ENCODE measurements at regions not wholly inside any gene's neighbourhood (a gene's known extent, or its start where the extent isn't known, plus 50 kb on each side); places are given as distances from the start of the nearest gene placed in this dataset.
A peak's percentile ranks its signal among the peaks of the same experiment; 100 is the strongest.

DNA sequence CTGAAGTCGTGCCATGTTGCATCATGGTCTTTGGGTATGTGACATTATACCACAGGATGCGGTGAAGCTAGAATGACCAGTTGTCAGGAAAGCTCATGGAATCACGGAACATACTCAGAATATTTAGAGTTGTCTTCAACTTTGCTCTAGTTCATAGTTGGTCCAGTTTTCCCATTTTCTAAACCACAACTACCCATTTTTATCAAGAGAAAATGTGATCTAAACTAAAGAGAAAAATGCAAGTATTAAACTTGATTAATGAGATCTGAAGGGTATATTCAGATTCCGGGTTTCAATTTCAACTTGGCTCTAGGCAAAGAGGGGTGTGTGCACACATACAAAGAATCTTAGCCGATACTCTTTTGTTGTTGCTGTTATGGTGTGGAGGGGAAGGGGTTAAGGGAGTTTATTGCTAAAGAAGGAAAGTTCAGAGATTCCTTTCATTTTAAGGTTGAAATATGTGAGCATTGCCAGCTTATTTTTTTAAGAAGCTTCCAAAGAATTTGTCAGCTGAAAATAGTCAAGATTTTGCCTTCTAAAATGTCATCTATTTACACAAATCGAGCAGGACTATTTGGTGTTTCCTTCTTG, 516.6 kb upstream of the ZEB2 start:
- peak; percentile 6 for DNase-seq (ENCODE audit: low read depth, low spot score)

DNA sequence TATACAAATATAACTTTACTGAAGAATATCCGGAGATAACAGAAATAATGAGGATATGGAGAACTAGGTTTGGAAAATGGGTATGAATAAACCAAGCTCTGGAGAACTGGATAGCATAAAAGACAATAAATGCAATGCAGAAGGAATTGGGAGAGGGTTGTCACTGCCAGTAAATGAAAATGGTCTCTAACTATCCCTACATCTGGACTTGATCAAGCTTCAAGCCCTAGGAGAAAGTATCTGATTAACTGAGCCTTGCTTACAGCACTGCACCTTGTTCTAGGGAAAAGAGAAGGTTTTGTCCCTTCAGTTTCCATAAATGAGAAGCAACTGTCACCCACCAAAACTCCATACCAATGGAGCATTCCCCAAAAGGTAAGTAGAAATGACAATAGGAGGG, 514.6 kb upstream of the ZEB2 start:
- DNase-seq (ENCODE audit: low read depth, low spot score): no peak

DNA sequence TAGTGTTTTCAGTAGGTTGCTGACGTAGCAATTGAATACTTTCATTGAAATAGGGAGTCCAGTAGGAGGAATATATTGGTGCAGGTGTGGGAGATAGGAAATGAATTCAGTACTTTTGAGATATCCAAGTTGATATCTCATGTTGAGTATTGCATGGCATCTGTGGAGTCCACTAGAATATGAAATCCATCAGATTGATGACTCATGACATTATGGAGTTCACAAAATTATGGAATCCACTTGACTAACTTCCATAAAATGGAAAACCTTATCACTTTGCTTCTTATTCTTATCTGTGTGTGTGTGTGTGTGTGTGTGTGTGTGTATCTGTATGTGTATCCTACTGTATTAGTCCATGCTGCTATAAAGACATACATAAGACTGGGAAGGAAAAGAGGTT, 513.5 kb upstream of the ZEB2 start:
- no peak for DNase-seq (ENCODE audit: low read depth, low spot score)

DNA sequence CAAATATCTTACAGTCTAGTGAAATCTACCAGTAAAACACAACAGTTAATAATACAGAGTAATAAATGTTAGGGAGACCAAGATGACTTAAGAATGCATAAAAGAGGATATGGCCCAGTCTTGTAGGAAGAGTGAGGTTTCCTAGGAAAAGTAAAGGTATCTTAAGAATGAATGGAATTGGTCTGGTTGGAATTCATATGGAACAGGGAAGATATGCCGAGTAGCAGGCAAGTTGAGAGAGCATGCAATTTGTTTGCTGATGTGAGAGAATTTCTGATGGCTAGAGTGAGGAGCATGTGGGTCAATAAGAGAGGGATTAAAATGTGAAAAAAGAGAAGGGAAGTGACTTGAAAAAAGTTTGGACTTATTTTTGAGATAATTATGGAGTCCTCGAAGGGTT, 512.9 kb upstream of the ZEB2 start:
- DNase-seq (ENCODE audit: low read depth, low spot score): no peak

DNA sequence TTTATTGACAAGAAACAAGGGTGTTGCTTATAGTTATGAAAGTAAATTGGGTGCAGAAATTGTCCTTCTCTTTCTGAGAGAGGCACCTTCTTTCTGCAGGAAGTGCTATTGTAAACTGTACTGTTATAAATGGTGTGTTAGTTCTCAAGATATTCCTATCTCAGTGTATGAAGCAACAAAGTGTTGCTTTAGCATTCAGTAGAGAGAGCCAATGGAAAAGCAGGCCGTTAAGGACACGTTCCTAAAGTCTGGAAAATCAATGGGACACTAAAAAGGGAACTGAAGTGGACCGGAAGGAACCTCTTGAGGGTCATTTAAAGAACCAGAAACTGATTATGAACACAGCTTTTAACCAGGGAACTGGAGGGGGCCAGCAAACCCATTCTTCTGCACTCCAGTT, 510.0 kb upstream of the ZEB2 start:
- no peak for DNase-seq (ENCODE audit: low read depth, low spot score)

DNA sequence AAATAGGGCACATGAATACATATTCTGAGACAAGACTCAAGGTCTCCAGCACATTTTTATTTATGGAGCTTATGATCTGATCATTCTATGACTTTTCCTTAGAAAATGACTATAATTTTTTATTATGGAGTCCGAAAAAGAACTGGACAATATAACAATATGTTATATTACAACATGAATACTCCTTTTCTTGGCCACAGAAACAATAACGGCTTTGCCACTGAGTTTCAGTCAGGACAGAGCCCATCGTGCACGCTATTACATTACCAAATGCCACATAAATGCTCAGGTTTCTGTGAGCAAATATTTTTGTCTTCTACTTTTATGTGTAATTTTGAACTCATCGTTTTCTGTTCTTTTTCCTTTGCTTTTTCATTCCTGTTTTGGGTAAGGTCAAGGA, 509.2 kb upstream of the ZEB2 start:
- no peak for DNase-seq (ENCODE audit: low read depth, low spot score)

DNA sequence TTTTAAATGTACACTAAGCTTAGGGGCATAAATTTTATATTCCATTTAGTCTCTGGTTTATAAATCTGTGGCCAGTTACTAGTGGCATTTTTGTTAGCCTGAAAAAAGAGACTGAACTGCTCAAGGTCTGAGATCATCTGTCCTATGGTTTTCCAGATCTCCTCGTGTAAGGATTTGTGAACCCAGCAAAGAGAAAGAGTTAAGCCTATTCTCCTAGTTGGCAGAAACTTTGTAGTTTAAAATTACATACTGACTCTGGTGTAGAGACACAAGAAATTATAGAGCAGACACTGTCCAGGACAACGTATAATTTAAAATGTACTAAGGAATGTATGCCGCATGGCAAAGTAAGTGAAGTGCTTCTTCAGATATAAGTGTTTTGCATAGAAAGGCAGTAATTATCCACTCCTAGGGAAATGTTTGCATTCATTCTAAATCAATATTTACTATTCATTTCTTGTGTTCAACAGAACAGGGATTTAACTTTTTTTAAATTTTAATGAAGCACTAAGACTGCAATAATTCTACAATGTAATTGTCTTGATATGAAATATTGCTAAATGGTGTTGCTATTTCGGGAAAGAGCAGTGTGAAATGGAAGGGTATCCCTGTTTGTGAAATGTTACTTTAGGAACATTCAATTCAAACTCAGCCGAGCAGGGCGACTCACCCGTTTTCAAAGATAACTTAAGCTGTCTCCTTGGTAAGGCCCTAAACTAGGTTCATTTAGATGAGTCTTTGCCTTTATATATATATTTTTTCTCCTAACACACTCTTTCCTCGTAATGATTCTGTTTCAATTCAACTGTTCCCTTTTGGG, 508.4 kb upstream of the ZEB2 start:
- DNase-seq (ENCODE audit: low read depth, low spot score): no peak

DNA sequence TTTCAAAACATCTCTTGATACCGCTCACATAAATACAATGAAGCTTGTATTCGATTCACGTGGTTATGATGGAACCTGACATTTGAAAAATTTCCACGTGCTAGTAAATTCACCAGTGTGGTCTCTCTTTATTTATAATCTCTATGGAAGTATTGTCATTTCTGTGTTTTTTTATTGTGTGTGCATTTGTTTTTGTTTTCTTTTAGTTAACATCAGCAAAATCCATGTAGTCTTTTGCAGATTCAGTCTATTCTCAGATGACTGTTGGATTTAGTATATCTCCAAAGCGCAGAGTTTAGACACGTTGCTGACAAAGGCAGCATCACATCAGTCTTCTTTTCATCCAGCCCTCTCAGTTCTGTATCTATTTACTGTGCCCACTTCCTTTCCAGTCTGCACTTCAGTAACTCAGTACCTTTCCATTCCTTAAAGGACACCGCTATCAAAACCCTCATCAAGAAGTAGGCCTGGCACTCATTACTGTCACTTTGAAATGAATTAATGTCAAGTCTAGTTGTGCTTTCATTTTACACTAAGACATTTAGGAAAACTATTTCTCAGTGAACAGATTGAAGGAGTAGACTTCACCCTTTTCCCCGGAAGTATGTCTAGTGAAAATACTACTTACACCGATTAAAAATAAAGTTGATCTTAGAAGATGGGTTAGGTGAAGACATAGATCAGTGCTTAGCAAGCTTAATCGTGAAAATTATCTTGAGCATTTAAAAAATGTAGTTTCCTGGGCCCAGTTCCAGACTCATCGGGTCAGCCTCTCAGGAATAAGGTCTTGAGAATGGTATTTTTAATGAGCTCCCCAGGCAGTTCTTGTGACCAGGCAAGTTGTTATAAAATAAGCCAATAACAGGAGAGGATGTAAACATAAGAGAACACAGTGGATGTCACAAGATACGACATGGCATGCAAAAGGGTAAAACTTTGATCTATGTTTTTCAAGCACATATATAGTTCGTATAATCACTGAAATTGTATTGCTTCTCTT, 506.8 kb upstream of the ZEB2 start:
- peak; percentile 26 for DNase-seq (ENCODE audit: low read depth, low spot score)

DNA sequence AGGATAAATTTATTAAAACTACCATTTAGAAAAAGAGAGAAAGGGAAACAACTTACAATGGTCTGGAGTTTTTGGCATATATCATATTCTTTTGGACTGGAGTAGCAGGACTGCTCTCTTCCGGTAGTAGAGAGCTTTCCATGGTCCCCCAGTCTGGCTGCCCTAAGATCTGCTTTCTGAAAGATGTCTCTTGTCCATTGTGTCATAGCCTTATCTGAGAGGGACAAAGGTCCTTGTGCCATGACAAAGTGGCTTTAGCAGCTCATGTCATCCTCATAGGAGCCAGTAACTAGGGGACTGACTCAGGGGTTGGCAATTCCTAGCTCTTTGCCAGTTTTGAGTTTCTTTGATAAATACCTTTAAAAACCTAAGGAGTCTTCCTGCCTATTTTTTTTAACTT, 505.5 kb upstream of the ZEB2 start:
- no peak for DNase-seq (ENCODE audit: low read depth, low spot score)

DNA sequence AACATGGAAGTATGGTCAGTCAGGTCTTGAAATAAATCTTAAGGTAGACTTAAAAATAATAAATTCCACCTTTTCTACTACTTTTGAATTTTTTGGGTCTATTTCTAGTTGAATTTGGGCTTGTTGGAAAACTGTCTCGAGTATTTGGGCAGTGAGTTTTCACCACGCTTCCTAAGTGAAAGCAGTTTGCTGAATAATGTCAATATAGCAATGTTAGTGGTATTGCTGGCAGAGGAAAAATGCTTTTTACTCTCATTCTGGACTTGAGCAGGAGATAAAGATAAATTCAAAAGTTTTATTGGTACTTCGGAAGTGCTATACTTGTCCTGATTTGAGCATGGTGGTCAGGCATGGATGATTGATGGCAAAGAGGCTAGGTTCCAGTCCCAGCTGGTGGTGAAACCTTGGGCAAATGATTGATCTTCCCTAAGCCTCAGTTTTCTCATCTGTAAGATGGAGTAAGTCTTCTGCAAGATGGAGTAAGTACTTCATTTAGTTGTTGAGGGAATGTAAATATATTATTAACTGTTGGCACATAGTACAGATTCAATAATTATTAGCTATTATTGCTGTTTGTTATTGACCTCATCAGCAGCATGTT, 503.5 kb upstream of the ZEB2 start:
- no peak for DNase-seq (ENCODE audit: low read depth, low spot score)

DNA sequence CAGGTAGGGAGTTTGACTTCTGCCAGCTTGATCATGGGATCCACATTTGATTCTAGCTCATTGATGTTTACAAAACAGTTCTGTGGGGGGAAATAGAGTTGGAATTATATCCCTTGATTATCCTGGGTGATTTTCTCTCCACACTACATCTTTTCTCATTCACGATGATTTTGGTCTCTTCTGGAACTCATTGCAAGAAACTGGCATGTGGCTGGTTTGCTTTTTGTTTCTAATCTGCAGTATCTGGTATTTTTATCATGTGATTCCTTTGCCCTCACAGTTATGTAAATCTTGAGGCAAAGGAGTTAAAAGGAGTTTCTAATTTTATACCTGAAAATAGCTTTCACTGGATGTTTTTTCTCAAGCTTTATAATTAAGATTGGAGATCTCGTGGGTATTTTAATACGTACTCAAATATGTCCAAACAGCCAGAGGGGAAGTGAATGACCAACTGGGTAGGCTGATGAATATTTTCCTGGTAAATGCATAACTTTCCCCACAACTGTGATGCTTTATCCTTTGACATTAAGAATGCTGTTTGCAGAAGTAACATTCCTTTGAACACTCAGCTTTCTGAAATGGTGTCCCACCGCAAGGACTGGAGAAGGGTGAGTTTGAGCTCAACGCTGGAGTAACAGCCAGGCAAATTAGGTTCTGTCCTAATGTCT, 502.9 kb upstream of the ZEB2 start:
- DNase-seq (ENCODE audit: low read depth, low spot score): peak; percentile 80

DNA sequence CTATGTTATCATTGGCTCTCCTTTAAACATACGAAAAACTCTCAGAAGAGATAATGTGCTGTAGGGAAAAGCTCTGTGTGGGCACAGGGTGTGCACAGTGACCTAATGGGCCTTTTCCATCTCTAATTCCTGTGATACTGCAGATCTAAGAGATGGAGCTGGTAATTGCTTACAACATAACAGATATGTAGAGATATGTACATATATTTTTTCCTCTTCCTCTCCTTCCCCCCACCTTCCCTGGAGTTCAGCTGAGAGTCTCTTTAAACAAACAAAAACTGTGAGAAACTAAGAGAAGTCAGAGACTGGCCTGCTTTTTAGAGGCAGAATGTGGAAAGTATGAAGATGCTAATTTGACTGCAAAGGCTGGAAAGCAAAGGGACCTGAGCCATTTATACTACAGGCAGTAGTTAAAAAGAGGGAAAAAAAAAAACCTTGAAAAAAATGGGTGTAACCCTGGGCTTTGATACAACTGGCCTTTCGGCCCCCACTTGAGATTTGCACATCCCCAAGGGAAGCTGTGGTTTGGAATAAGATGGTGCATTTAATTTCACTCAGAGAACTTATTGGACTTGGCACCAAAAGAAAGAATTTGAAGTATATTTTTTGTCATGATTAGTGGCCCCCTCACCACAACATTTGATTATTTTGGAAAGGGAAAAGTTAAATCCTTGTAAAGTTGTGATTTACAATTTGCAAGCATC, 502.2 kb upstream of the ZEB2 start:
- DNase-seq (ENCODE audit: low read depth, low spot score): peak; percentile 76

DNA sequence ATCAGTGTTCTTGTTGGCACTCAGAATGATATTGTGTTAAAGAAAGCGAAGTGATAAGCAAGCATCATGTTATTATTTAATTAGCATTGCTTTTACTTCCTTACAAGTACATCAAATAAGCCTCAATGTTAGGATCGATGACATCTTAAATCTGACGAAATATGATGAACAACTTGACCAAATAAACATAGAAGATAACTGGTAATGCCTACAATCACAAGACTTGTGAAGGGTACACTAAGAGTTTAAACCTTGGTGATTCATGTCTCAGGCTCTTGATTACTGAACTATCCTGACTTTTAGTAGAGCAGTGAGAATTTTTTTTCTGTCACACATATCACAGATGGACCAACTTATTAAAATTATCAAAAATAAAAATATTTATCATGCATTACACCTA, 500.8 kb upstream of the ZEB2 start:
- DNase-seq (ENCODE audit: low read depth, low spot score): no peak

DNA sequence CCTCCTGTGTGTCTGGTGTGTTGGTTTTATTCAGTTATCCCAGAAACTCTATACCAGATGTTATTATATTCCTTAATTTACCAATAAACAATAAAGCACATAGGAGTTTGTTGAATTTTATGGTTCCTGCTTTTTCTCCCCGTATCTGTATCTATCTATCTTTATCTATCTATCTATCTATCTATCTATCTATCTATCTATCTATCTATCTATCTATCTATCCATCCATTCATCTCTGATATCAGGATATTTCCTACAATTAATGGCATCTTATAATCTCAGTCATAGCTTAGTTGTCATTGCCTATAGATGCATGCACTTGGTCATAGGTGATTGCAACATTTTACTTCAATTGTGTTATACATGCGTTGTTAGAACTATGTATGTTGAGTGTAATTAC, 500.2 kb upstream of the ZEB2 start:
- no peak for DNase-seq (ENCODE audit: low read depth, low spot score)

DNA sequence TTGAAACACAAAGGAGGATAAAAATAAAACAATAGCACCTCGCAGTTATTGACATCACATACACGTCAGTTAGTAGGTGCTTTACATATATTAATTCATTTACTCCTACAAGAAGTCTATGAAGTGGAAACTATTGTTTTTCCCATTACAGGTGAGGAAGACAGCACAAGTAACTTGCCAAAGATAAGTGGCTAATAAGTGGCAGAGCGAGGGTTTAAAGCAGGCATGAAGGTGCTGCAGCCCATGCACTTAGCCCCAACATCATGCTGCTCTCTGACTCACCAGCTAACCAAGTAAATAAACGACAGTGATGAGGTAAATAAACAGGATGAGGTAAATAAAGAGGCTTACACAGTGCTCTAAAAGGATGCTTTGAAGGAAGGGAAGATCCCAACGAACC, 498.6 kb upstream of the ZEB2 start:
- no peak for DNase-seq (ENCODE audit: low read depth, low spot score)

DNA sequence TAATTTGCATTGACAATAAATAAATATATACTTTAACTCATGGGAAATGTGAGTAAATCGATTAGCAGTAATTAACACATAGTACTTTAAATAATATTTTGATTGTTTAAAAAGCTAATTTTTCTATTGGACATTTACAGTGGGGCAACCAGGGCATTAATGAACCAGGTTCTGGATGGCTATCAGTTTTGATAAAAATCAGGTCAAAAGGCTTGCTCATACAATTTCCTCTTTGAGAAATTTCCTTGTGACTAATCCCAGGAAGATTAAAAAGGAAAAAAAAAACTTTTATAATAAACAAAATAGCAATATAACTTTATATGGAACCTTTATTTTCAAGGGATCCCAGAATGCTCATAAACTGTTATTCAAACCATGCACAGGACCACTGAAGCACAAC, 497.2 kb upstream of the ZEB2 start:
- DNase-seq (ENCODE audit: low read depth, low spot score): no peak

DNA sequence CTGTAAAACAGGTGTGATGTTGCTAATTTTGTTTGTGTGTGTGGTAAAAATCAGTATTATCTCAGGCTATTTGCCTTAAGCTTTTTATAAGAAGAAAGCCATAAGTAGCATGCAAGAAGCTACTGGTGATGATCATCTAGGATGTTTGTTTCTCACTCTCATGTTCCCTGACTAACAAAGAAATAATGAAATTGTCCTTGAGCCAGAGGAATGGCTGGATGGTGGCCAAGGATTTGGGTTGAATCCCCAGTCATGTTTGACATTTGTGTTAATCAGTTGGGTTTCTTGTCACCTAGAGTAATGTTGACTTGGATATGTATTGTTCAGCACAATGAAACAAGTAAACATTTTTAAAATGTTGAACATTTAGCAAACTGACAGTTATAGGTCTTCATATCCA, 496.8 kb upstream of the ZEB2 start:
- DNase-seq (ENCODE audit: low read depth, low spot score): no peak

DNA sequence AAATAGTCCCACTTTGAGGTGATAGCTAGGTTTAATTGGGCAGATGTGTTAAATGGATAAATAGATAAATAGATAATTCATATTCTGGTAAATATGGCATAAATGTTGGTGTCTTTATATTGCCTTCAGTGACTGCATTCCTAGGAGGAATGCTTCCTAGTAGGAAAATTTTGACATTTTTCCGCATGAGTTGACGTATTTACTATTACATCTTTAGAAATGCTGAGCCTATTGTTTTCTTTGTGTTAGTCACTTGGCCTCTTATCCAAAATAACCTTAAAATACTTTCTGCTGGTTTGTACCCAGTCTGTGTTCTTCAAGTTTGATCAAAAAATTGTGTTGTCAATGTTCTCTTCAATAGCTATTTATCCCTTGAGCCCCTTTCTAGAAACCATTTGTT, 495.6 kb upstream of the ZEB2 start:
- DNase-seq (ENCODE audit: low read depth, low spot score): peak; percentile 50

DNA sequence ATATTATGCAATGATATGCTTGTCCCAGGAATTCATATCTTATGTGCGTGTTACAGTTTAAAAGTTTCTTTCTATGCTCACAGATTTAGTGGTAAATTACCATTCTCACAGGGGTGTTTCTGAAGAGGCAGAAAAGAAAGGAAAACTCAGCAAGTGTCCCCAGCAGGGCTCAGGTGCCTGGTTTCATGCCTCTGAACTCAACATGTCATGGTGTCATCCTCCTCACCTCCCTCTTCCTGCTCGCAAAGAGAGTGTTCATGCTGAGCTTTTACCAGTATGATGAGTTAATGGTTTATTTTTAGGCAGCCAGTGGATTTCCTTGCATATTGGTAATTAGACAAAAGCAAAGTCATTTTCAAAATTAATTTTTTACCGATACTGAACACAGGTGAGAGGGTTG, 492.9 kb upstream of the ZEB2 start:
- no peak for DNase-seq (ENCODE audit: low read depth, low spot score)

DNA sequence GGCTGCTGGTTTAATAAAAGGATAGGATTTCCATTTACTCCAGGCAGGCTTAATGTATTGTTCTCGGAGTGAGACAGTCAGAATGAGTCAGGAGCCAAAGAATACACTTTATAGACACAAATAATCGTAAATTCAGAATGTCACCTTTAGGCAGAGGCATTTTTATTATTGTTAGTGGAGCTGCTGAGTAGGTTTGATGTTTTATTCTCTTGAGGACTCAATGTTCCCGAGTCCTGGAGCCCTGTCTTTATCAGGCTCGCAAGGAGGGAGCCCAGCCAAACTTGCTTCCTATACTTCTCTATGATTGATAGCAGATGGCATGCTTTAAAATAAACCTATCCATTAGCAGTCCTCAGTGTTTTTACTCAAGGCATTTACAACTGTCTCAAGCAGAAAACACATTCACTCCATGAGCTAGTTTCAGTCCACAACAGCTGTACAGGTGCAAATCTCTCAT, 492.3 kb upstream of the ZEB2 start:
- DNase-seq (ENCODE audit: low read depth, low spot score): no peak

DNA sequence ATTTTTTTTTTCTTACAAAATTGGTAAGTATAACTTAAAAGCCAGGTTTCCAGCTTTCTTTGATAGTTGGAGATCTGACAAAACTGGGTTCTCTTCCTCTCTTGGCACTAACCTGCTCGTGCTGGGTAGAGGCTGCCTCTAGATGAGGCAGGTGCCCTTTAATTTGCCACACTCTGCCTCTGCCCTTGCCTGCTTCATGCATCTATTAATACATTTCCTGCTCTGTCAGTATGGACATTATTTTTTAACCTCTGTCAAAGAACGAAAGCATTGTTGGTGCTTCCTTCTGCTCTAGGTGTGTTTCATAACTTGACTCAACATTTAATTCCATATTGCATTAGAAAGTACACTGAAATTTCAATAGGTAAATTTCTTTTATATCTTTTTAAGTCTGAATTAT, 490.7 kb upstream of the ZEB2 start:
- DNase-seq (ENCODE audit: low read depth, low spot score): no peak

Measured in astrocyte of the hippocampus (primary cell).